ENCODE measurements at regions not wholly inside any gene's neighbourhood (a gene's known extent, or its start where the extent isn't known, plus 50 kb on each side); places are given as distances from the start of the nearest gene placed in this dataset.

DNA sequence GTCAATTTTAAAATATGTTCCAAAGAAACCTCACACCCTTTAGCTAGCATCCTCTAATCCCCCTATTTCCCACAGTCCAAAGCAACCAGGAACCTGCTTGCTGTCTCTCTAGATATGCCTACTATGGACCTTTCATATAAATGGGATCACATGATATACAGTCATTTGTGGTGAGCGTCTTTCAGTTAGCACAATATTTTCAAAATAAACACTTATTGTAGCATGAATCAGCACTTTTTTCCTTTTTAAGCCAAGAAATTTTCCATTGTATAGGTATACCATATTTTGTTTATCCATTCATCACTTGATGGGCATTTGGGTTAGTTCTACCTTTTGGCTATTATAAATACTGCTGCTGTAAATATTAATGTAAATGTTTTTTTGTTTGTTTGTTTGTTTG is 223.0 kb upstream of the DOK6 start:
- in situ Hi-C loops (cut with MboI; ENCODE audit: low sequenced_read_pairs), result no loop called here
- Histone ChIP-seq H2AFZ (replicated peaks; ENCODE audit: low read length, poor library complexity) (no peak overlapping the region), H3K4me3 (ENCODE audit: insufficient read depth, low read depth, low read length) (no peak overlapping the region), H3K27me3 (ENCODE audit: control insufficient read depth, insufficient read depth, low read length) (no peaks in the 10 kb centered on the region), H2BK20ac (ENCODE audit: low read depth, low read length) (no peak overlapping the region), H2BK5ac (ENCODE audit: low read depth, low read length, poor library complexity, severe bottlenecking) (no peak overlapping the region), H3K56ac (ENCODE audit: extremely low read depth, insufficient read depth, low read length) (no peak overlapping the region), H2BK15ac (ENCODE audit: low read depth, low read length) (no peak overlapping the region), H4K91ac (ENCODE audit: insufficient read depth, low read depth, low read length) (no peak overlapping the region), H3K9ac (ENCODE audit: low read depth, low read length) (no peak overlapping the region), H3K27ac (ENCODE audit: insufficient read depth, low read length) (no peak overlapping the region), H2BK120ac (ENCODE audit: low read depth, low read length) (no peak overlapping the region), H4K8ac (ENCODE audit: low read depth in 2 of 2, low read length in 2 of 2) (no peak overlapping the region), H3K79me1 (ENCODE audit: low read depth in 1 of 2, low read length in 2 of 2) (no peaks in the 10 kb centered on the region), H4K20me1 (ENCODE audit: insufficient read depth, low read length) (no peaks in the 10 kb centered on the region), H3K23ac (ENCODE audit: low read depth, low read length) (no peak overlapping the region), H3K4me2 (ENCODE audit: low read depth, low read length) (no peak overlapping the region), H2AK5ac (ENCODE audit: low read depth, low read length) (no peak overlapping the region), H3K9me3 (ENCODE audit: control insufficient read depth, insufficient read depth, low read length) (no peaks in the 10 kb centered on the region), H2AK9ac (replicated peaks; ENCODE audit: low read depth, low read length, poor library complexity) (no peak overlapping the region), H4K5ac (ENCODE audit: low read depth, low read length) (no peak overlapping the region), H3K36me3 (ENCODE audit: control insufficient read depth, insufficient read depth, low read length) (no peaks in the 10 kb centered on the region), H3K4ac (ENCODE audit: low read depth, low read length) (no peak overlapping the region), H3K18ac (ENCODE audit: low read depth, low read length) (no peak overlapping the region), H3K4me1 (ENCODE audit: control insufficient read depth, insufficient read depth, low read length) (no peaks in the 10 kb centered on the region), H3K14ac (replicated peaks; ENCODE audit: low read depth, low read length) (no peak overlapping the region), H3K9me1 (ENCODE audit: insufficient read depth, low read length) (no peaks in the 10 kb centered on the region)
- ChIA-PET CTCF (interaction anchor here (0.8 kb wide), 1 partner anchor 19 kb away, joined by 4 read pairs; no protein-coding TSS in a partner anchor), POLR2A (ENCODE audit: unreplicated experiment) (no interaction called here)
- WGBS, 2 experiments (ENCODE audit: extremely low coverage in 2 of 2, insufficient read length in 1 of 2), result no CpG with 5 or more reads among the region's 1 CpG
- intact Hi-C loops (cut with micrococcal nuclease), result no loop called here
- no TSS peak for BruUV-seq (replicated peaks)
- no peak for ATAC-seq (ENCODE audit: low read depth)
- DNase-seq, result peak; percentile 1
- TF ChIP-seq RAD21 (IDR thresholded peaks at IDR 0.05; ENCODE audit: low read length), result no peak
- TF ChIP-seq FOS (IDR thresholded peaks at IDR 0.05; ENCODE audit: low read depth, low read length), result no peak
- TF ChIP-seq MAFK (IDR thresholded peaks at IDR 0.05; ENCODE audit: low read depth, low read length), result peak; percentile 15; the same call in 1 of the 2 replicates
- peak; percentile 71 for TF ChIP-seq NFE2L2 (IDR thresholded peaks at IDR 0.05; ENCODE audit: low read depth, low read length)
- dilution Hi-C loops (cut with HindIII; ENCODE audit: low sequenced_read_pairs, unreplicated experiment), result no loop called here
